IMR-90 (cell line): ENCODE measurements at regions not wholly inside any gene's neighbourhood (a gene's known extent, or its start where the extent isn't known, plus 50 kb on each side); places are given as distances from the start of the nearest gene placed in this dataset.
"Not testable (repeated sequence)": the region's sequence is repeated elsewhere in the genome, so short reads cannot be mapped to it uniquely, and the experiment has no call there.

Source experiments
- ATAC-seq: fragments of 200-7000 bp; cut with Tn5 transposase; 2 replicates; pipeline ENCODE4 v1.9.1; 2020; ENCODE audit warnings: low read depth, mild to moderate bottlenecking, moderate library complexity
- BruUV-seq: library from RNA; stranded (reverse); fragments of 400-500 nt; replicated peaks from 2 replicates; lab custom pipeline; 2021; lab: Mats Ljungman, UMichigan
- CTCF ChIA-PET: fragments of 300-600 bp; formaldehyde crosslinking; extraction: SDS; loops from one replicate; lab custom pipeline; 2021; ENCODE audit warnings: antibody characterized with exemption; lab: Yijun Ruan, JAX
- POLR2A ChIA-PET: fragments of 300-600 bp; sonication (Branson Sonifier 250); formaldehyde crosslinking; loops from one replicate; lab custom pipeline; 2022; ENCODE audit warnings: antibody characterized with exemption; ENCODE audit not compliant: unreplicated experiment; lab: Charles Lee
- DNase-seq: peaks from one replicate; pipeline ENCODE4 v3.0.0; 2013
- H2AFZ ChIP-seq: replicated peaks from 2 replicates; pipeline ENCODE3; 2013; ENCODE audit warnings: low read length, mild to moderate bottlenecking; ENCODE audit not compliant: poor library complexity
- H2AK5ac ChIP-seq: 2 replicates; pipeline ENCODE4 v1.6.1; 2013; ENCODE audit warnings: low read depth, low read length, inconsistent platforms
- H2AK9ac ChIP-seq: replicated peaks from 2 replicates; pipeline ENCODE3; 2013; ENCODE audit warnings: mild to moderate bottlenecking, low read depth, low read length, moderate library complexity; ENCODE audit not compliant: poor library complexity
- H2BK120ac ChIP-seq: 2 replicates; pipeline ENCODE4 v1.6.1; 2013; ENCODE audit warnings: low read depth, low read length, inconsistent platforms
- H2BK15ac ChIP-seq: 3 replicates; pipeline ENCODE4 v1.6.1; 2013; ENCODE audit warnings: low read depth, low read length, inconsistent platforms
- H2BK20ac ChIP-seq: 2 replicates; pipeline ENCODE4 v1.6.1; 2013; ENCODE audit warnings: low read depth, mild to moderate bottlenecking, inconsistent platforms, low read length, moderate library complexity
- H2BK5ac ChIP-seq: 2 replicates; pipeline ENCODE4 v1.6.1; 2013; ENCODE audit warnings: mild to moderate bottlenecking, low read depth, low read length, inconsistent platforms; ENCODE audit not compliant: poor library complexity, severe bottlenecking
- H3K14ac ChIP-seq: replicated peaks from 2 replicates; pipeline ENCODE4 v1.6.1; 2013; ENCODE audit warnings: low read depth, low read length, inconsistent platforms
- H3K18ac ChIP-seq: 2 replicates; pipeline ENCODE4 v1.6.1; 2013; ENCODE audit warnings: low read depth, low read length, control low read depth
- H3K23ac ChIP-seq: 2 replicates; pipeline ENCODE4 v1.6.1; 2013; ENCODE audit warnings: low read depth, low read length, inconsistent platforms
- H3K27ac ChIP-seq: 2 replicates; pipeline ENCODE4 v1.5.1; 2013; ENCODE audit warnings: mild to moderate bottlenecking, control low read depth, low read length; ENCODE audit not compliant: insufficient read depth
- H3K27me3 ChIP-seq: 2 replicates; pipeline ENCODE4 v1.6.1; 2013; ENCODE audit warnings: low read length; ENCODE audit not compliant: control insufficient read depth, insufficient read depth
- H3K36me3 ChIP-seq: 2 replicates; pipeline ENCODE4 v1.6.1; 2013; ENCODE audit warnings: low read length, mixed read lengths; ENCODE audit not compliant: control insufficient read depth, insufficient read depth
- H3K4ac ChIP-seq: 2 replicates; pipeline ENCODE4 v1.6.1; 2013; ENCODE audit warnings: low read depth, low read length, inconsistent platforms
- H3K4me1 ChIP-seq: 2 replicates; pipeline ENCODE4 v1.6.1; 2013; ENCODE audit warnings: low read length, mixed read lengths; ENCODE audit not compliant: control insufficient read depth, insufficient read depth
- H3K4me2 ChIP-seq: 2 replicates; pipeline ENCODE4 v1.6.1; 2013; ENCODE audit warnings: low read depth, mild to moderate bottlenecking, control low read depth, low read length, moderate library complexity
- H3K4me3 ChIP-seq: 2 replicates; pipeline ENCODE4 v1.5.1; 2013; ENCODE audit warnings: low read depth, mild to moderate bottlenecking, control low read depth, low read length, moderate library complexity; ENCODE audit not compliant: insufficient read depth
- H3K56ac ChIP-seq: 2 replicates; pipeline ENCODE4 v1.6.1; 2013; ENCODE audit warnings: low read length, inconsistent platforms; ENCODE audit not compliant: insufficient read depth; ENCODE audit errors: extremely low read depth
- H3K79me1 ChIP-seq, 2 experiments: 2 replicates each; pipeline ENCODE4 v1.6.1; 2013; ENCODE audit warnings: low read length in 2 of 2, inconsistent platforms in 1 of 2, low read depth in 1 of 2
- H3K9ac ChIP-seq: 2 replicates; pipeline ENCODE4 v1.6.1; 2013; ENCODE audit warnings: low read depth, low read length, control low read depth
- H3K9me1 ChIP-seq: 2 replicates; pipeline ENCODE4 v1.6.1; 2013; ENCODE audit warnings: low read length, inconsistent platforms; ENCODE audit not compliant: insufficient read depth
- H3K9me3 ChIP-seq: 2 replicates; pipeline ENCODE4 v1.6.1; 2013; ENCODE audit warnings: low read length; ENCODE audit not compliant: control insufficient read depth, insufficient read depth
- H4K20me1 ChIP-seq: 2 replicates; pipeline ENCODE4 v1.6.1; 2013; ENCODE audit warnings: low read length, inconsistent platforms; ENCODE audit not compliant: insufficient read depth
- H4K5ac ChIP-seq: 2 replicates; pipeline ENCODE4 v1.6.1; 2013; ENCODE audit warnings: mild to moderate bottlenecking, low read depth, low read length, control low read depth
- H4K8ac ChIP-seq, 2 experiments: 2 replicates each; pipeline ENCODE4 v1.6.1; 2013; ENCODE audit warnings: low read depth in 2 of 2, low read length in 2 of 2, control low read depth in 1 of 2, inconsistent platforms in 1 of 2
- H4K91ac ChIP-seq: 2 replicates; pipeline ENCODE4 v1.6.1; 2013; ENCODE audit warnings: low read depth, low read length, inconsistent platforms; ENCODE audit not compliant: insufficient read depth
- WGBS, 2 experiments: methylation state at CpG; one replicate each; pipeline versions ENCODE4 v1.1.5 to v1.1.7; 2013; ENCODE audit warnings: missing lambda C conversion rate in 2 of 2; ENCODE audit not compliant: insufficient read length in 1 of 2; ENCODE audit errors: extremely low coverage in 2 of 2; 5-methylcytosine and 5-hydroxymethylcytosine counted together
- dilution Hi-C: fragments of 300-500 bp; cut with HindIII; formaldehyde crosslinking; loops from one replicate; pipeline ENCODE4 v1.14.3; 2018; ENCODE audit warnings: low sequenced_read_pairs; ENCODE audit not compliant: unreplicated experiment
- in situ Hi-C: fragments of 300-500 bp; cut with MboI; formaldehyde crosslinking; loops from 3 replicates; pipeline ENCODE4 v1.14.3; 2019; ENCODE audit warnings: low sequenced_read_pairs, inconsistent platforms, mixed read lengths
- intact Hi-C: fragments of 100-400 bp; cut with micrococcal nuclease; formaldehyde crosslinking; loops from 2 replicates; pipeline ENCODE4 v1.10.0; 2022

DNA sequence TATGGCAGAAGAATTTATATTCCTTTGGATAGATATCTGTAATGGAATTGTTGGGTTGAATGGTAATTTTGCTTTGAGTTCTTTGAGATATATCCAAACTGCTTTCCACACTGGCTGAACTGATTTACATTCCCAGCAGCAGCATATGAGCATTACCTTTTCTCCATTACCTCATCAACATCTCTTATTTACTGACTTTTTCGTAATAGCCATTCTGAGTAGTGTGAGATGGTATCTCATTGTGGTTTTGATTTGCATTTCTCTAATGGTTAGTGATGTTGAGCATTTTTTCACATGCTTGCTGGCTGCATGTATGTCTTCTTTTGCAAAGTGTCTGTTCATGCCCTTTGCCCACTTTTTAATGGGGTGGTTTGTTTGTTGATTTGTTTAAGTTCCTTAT lies 404.5 kb downstream of the SUCLG1 start:
- POLR2A ChIA-PET, H3K9ac ChIP-seq, H3K4me2 ChIP-seq, H3K56ac ChIP-seq, H3K36me3 ChIP-seq, ATAC-seq, H3K23ac ChIP-seq, H3K9me1 ChIP-seq, DNase-seq, H2AK9ac ChIP-seq, H3K14ac ChIP-seq, H4K91ac ChIP-seq, H4K20me1 ChIP-seq, H3K79me1 ChIP-seq, H3K4ac ChIP-seq, CTCF ChIA-PET, H3K9me3 ChIP-seq, H3K27me3 ChIP-seq, H3K4me1 ChIP-seq, intact Hi-C loops, H3K4me3 ChIP-seq, H4K8ac ChIP-seq, H2BK120ac ChIP-seq, in situ Hi-C loops, H2BK20ac ChIP-seq, H2BK15ac ChIP-seq, H3K27ac ChIP-seq, H2BK5ac ChIP-seq, H4K5ac ChIP-seq, dilution Hi-C loops, BruUV-seq, H2AFZ ChIP-seq, H2AK5ac ChIP-seq, H3K18ac ChIP-seq: not testable (repeated sequence)
- no CpG with 5 or more reads among the region's 1 CpG for WGBS, 2 experiments
